Panc1 (cell line): ENCODE measurements at regions not wholly inside any gene's neighbourhood (a gene's known extent, or its start where the extent isn't known, plus 50 kb on each side); places are given as distances from the start of the nearest gene placed in this dataset.

Experiments
- POLR2AphosphoS5 ChIP-seq: IDR thresholded peaks from 2 replicates; pipeline ENCODE4 v1.6.1; 2012; ENCODE audit warnings: mild to moderate bottlenecking, low read depth, low read length, moderate library complexity
- TF ChIP-seq, protein P1 (sequence below): fragments of 450-650 bp; IDR thresholded peaks from 2 replicates; pipeline ENCODE4 v1.5.1; 2017; ENCODE audit warnings: mild to moderate bottlenecking

DNA sequence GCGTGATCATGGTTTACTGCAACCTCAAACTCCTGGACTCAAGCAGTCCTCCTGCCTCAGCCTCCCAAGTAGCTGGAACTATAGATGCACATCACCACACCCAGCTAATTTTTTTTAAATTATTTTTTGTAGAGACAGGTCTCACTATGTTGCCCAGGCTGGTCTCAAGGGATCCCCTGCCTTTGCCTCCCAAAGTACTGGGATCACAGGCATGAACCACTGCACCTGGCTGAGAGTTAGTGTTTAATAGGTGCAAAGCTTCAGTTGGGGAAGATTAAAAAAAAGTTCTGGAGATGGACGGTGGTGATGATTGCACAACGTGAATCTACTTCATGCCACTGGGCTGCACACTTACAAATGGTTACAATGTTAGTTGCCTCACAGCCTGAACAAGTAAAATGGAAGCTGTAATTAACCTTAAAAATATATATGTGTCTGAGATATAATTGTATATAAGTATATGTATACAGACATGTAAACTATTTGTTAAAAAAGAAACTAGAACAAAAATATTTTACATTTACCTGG, 106.4 kb upstream of the ZNF438 start:
- no peak for TF ChIP-seq POLR2AphosphoS5
- TF ChIP-seq, protein P1, sequence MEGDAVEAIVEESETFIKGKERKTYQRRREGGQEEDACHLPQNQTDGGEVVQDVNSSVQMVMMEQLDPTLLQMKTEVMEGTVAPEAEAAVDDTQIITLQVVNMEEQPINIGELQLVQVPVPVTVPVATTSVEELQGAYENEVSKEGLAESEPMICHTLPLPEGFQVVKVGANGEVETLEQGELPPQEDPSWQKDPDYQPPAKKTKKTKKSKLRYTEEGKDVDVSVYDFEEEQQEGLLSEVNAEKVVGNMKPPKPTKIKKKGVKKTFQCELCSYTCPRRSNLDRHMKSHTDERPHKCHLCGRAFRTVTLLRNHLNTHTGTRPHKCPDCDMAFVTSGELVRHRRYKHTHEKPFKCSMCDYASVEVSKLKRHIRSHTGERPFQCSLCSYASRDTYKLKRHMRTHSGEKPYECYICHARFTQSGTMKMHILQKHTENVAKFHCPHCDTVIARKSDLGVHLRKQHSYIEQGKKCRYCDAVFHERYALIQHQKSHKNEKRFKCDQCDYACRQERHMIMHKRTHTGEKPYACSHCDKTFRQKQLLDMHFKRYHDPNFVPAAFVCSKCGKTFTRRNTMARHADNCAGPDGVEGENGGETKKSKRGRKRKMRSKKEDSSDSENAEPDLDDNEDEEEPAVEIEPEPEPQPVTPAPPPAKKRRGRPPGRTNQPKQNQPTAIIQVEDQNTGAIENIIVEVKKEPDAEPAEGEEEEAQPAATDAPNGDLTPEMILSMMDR, result no peak
